ENCODE measurements at regions not wholly inside any gene's neighbourhood (a gene's known extent, or its start where the extent isn't known, plus 50 kb on each side); places are given as distances from the start of the nearest gene placed in this dataset.

- no peak for DNase-seq
Observed at GRCh38 chr2:107025869-107026380, 140.0 kb upstream of the ST6GAL2 start.

GRCh38 chr2:107027205-107027604 lies 141.2 kb upstream of the ST6GAL2 start:
- DNase-seq = no peak

GRCh38 chr2:107027810-107028209 lies 141.8 kb upstream of the ST6GAL2 start:
- no peak for DNase-seq

GRCh38 chr2:107028661-107029060 lies 142.7 kb upstream of the ST6GAL2 start:
- no peak for DNase-seq

- no peak for DNase-seq
Observed at GRCh38 chr2:107036293-107036692, 150.3 kb upstream of the ST6GAL2 start.

GRCh38 chr2:107062173-107062572 lies 176.2 kb upstream of the ST6GAL2 start:
- DNase-seq = no peak

- DNase-seq = no peak
Observed at GRCh38 chr2:107062599-107063220, 176.7 kb upstream of the ST6GAL2 start.

GRCh38 chr2:107063228-107063627 lies 177.3 kb upstream of the ST6GAL2 start:
- DNase-seq = no peak

- no peak for DNase-seq
Observed at GRCh38 chr2:107064750-107065149, 178.8 kb upstream of the ST6GAL2 start.

- DNase-seq = no peak
Observed at GRCh38 chr2:107068069-107068916, 182.3 kb upstream of the ST6GAL2 start.

GRCh38 chr2:107069890-107070289 lies 183.9 kb upstream of the ST6GAL2 start:
- DNase-seq = no peak

- no peak for DNase-seq
Observed at GRCh38 chr2:107072150-107072940, 186.4 kb upstream of the ST6GAL2 start.

GRCh38 chr2:107078584-107078983 lies 192.6 kb upstream of the ST6GAL2 start:
- DNase-seq = no peak

GRCh38 chr2:107086497-107086896 lies 200.5 kb upstream of the ST6GAL2 start:
- no peak for DNase-seq

GRCh38 chr2:107088156-107088555 lies 202.2 kb upstream of the ST6GAL2 start:
- DNase-seq = no peak

- no peak for DNase-seq
Observed at GRCh38 chr2:107091163-107091864, 205.3 kb upstream of the ST6GAL2 start.

GRCh38 chr2:107093426-107093957 lies 207.5 kb upstream of the ST6GAL2 start:
- no peak for DNase-seq

GRCh38 chr2:107094450-107094986 lies 208.6 kb upstream of the ST6GAL2 start:
- no peak for DNase-seq

- no peak for DNase-seq
Observed at GRCh38 chr2:107102176-107102575, 216.2 kb upstream of the ST6GAL2 start.

- DNase-seq = no peak
Observed at GRCh38 chr2:107107351-107107750, 221.4 kb upstream of the ST6GAL2 start.

GRCh38 chr2:107108556-107108955 lies 222.6 kb upstream of the ST6GAL2 start:
- no peak for DNase-seq

GRCh38 chr2:107111623-107112022 lies 225.7 kb upstream of the ST6GAL2 start:
- DNase-seq = no peak
